DMS 273 treated with DMSO at 0.1 percent for 48 hours (cell line): ENCODE measurements at regions not wholly inside any gene's neighbourhood (a gene's known extent, or its start where the extent isn't known, plus 50 kb on each side); places are given as distances from the start of the nearest gene placed in this dataset.

Source experiments
- DNase-seq: peaks from one replicate; lab custom pipeline; 2025; lab: John Stamatoyannopoulos, UW

DNA sequence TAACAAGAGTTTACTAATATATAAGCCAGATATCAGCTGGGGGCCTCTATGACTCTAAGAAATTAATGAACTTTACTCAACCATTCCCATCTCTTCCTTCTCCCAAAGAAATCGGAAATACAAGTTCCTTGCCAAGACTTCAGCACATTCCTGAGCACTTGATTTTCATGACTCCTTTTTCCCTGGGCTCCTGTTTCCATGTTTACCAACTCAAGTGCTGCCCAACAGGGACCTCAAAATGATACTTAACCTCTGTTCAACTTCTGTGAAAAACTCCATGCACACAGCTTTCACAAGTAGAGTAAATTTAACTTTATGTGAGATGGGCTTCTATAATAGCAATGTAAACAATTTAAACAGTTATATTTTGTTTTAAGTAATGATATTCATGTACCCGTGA, 315.8 kb upstream of the CDIN1 start:
- DNase-seq = no peak

DNA sequence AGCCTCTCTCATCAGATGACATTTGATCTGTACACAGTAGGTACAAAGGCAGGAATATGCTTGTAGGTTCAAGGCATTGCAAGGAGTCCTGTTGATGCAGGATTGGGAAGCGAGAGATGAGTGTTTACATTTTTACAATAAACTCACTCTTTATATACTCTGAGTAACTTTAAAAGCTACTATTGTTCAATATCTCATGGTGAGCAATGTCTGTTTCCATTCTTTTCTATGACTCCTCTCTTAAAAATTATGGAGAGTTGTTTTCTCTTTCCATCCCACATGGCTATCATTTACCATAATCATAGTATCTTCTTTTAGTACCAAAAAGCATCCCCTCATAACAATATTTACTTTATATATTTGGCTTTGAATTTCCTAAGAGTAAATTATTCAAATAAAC, 314.0 kb upstream of the CDIN1 start:
- no peak for DNase-seq

DNA sequence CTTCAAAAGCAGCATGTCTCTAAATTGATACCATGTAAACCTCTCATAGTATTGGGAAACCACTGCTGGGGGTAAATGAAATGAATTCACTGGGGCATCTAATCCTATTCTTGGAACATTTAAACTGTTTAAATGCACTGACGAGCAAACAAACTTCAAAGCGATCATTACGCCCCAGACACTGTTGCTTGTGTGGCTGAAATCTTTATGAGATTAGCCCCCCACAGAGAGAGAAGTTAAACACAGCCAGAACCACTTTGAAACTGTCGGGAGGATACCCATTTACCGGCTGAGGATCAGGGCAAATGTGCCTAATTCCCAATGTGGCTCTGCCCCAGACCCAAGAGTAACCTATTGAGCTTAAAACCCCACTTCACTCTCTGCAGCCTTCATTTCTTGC, 308.4 kb upstream of the CDIN1 start:
- no peak for DNase-seq

DNA sequence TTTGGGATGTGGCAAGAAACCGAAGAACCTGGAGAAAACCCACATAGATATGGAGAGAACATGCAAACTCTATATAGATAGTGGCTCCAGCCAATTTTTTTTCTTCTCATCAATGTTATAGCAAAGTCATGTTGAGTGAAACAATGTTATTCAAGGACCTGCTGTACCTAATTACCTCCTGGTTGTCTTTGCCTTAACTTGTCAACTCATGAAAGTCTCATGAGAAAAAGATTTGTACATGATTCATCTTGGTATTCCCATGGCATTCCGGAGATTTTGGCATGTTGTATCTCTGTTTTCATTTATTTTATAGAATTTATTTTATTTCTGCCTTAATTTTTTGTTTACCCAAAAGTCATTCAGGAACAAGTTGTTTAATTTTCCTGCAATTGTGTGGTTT, 303.8 kb upstream of the CDIN1 start:
- DNase-seq = no peak

DNA sequence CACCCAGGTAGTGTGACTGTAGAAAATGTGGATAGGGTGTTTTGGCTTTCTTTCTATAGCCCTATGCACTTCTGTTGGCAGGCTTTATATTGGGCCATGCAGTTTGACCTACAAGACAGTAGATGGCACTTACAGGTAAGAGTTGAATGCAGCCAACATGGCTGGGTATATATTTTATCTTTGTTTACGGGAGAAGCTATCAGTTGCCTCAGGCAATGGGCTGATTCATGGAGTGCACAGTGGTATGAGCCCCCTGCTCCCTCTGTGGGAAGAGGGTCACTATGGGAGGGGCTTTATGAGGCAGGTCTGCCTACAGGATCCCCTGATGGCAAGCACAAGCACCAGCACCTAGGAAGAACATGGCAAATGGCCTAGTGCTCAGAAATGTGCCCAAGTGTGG, 301.2 kb upstream of the CDIN1 start:
- DNase-seq = no peak

DNA sequence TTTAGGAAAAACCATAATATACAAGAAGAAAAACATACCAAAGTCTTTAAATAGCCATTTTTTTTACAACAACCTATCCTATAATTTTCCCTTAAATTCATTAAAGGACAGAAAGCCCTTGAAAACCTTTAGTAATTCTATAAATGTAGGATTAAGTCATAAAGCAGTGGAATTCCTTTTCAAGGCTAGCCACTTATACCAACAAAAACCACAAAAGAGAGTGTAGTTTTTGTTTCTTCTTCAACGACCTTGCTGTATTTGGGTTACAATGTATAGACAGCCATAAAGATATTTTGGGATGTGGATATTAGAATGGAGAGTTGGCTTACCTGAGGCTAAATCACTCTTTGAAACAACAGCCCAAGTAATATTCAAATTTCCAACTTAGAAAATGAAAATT, 296.6 kb upstream of the CDIN1 start:
- no peak for DNase-seq

DNA sequence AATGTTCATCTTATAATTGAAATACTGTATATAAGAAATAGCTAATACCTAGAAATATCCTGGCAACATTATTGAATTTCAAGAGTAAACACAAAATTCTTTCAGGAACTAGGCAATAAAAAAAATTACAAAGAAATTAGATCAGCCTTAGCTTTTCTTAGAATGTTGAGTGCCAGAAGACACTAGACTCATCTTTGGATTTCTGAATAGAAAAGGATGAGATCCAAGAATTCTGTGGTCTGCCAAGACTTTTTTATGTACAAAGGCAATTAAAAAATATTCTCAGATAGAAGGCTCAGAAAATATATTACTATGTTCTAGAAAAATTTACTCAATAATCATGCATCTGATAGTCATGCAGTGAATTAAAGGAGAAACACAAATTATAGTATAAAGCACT, 294.5 kb upstream of the CDIN1 start:
- DNase-seq = no peak

DNA sequence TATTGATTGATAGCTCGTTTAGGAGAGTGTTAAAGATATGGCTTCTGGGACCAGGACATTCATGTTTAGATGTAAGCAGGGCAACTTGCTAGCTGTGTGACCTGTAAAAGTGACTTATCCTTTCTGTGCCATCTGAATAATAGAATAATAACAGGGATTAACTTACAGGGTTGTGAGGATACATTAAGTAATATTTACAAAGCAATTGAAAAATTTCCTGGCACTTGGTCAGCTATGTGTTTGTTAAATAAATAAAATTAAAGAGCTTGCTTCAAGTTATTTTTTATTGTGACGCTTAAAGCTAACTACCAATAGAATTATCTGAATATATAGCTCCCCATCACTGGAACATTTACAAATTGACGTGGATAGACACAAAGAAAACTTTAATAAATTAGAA, 287.9 kb upstream of the CDIN1 start:
- DNase-seq = no peak

DNA sequence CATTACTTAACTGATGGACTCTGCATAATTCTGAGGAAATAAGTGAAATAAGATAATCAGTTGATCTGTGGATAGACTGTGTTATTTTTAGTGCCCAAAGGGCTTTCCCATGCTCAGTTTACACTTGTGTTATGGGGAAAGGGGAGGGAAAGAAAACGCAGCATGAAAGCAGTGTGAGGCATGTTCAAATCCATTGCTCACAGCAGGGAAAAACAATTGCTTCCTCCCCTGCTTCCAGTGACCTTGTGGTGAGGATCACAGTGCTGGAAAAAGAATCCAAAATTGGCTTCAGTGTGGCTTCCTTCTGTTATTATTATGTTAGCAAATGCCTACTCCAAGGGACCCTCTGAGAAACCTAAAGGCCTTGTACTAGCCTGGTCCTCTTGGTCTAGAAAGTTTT, 285.1 kb upstream of the CDIN1 start:
- no peak for DNase-seq

DNA sequence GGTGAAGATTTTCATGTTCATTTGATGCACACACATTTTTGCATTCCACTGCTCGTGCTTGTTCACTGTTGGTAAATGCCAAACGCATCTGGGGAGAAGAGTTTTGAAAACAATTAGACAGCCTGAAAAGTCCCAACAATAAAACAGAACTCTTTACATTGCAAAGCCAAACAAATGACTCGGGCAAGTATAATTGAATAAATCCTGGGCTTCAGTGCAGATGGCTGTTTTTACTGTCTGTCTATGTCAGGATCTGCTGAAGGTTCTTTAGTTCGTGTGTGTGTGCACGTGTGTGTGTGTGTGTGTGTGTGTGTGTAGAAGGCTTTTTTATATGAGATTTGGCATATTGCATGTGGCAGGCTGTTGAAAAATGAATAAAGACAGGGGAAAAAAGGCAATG, 277.5 kb upstream of the CDIN1 start:
- no peak for DNase-seq

DNA sequence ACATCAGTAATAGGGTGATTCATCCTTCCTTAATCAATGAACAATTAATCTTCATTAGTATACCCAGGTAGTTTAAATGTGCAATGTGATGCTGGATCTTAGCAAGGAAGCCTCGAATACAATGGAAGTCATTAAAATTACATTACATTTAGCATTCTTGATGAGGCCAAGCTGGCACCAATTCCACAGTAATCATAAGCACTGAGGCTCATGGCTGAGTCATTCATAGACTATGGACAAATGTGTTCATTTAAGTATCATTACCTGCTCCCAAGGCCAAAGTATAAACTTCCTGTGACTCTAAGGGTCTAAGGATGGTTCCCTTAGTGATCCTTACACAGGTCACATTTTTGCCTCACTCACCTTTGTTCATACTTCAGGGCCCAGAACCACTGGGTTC, 266.4 kb upstream of the CDIN1 start:
- no peak for DNase-seq

DNA sequence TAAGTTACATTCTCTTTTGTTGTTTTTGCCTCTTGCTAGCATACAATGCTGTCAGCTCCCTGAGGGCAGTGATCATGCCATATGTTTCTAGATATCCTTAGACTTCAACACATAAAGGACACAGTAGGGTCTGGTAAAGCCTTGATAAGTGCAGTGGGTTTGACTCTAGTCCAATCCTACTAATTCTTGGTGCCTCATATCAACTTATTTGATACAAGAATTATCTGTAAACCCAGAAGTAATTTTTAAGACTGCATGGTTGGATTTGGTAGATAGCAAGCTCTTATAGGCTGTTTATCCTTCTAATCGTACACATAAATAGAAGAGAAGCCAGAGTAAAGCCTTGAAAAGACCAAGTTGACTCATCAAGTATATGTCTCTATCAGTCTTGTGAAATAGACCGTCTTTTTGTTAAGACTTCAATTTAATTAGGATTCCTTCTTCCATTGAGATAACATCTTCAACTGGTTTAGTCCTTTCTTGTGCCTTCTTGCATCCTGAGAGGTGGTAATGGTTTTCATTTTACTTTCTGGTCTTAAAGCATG, 265.6 kb upstream of the CDIN1 start:
- DNase-seq = no peak

DNA sequence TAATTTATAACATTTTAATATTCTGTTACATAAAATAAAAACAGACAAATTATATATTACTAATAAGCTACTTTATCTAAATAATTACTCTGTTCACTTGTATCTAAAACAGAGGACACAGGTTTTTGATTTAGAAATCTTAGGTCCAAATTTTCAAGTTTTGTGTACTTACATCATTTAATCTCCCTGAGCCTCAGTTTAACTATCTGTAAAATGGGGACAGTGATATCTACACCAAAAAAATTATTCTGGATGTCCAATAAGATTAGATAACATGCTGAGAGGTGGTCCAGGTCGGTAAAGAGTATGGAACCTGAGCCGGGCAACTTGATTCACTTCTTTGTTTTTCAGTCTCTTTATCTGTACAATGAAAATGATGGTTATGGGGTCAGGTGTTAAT, 263.8 kb upstream of the CDIN1 start:
- DNase-seq = no peak

DNA sequence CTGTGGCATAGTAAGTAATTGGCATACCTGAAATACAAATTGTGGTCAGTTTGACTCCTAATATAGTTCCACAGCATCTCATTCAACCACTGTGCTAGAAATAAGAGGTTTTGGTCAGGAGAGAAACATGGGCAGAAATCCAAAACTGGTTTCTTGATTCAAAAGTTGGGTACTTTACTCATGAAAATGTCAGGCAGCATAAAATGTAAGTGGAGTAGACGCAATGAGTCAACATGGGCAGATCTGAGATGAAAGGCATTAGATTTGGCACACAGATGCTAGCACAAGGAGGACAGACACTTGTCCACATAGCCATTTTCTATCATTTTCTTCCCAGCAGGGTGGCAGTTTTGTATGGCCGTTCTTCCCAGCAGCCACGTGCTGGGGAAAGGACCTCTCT, 255.8 kb upstream of the CDIN1 start:
- DNase-seq = no peak

DNA sequence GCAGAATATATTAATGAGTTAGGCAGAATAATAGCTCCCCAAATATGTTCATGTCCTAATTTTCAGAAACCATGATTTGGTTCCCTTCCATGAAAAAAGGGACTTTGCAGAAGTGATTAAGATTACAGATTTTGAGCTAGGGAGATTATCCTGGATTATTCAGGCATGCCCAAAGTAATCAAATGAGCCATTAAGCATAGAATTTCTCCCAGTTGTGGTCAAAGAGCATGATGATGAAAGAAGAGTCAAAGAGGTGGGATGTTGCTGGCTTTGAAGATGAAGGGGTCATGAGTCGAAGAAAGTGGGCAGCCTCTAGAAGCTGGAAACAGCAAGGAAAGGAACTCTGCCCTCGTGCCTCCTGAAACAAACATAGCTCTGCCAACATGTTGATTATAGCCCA, 254.2 kb upstream of the CDIN1 start:
- DNase-seq = no peak

DNA sequence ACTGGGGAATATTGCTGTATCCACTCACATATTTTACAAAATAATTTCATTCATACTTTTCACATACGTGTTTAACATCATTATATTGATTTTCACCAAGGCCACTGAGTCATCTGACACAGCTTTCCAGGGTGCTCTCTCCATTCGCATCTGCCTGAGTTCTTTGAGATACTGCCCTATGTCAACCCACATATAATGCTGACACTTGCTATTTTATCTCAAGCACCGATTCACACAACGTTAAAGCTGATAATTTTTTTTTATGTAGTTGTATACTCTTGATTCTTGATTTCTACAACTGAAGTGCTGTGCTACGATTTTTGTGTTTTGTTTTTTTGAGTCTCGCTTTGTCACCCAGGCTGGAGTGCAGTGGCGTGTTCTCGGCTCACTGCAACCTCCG, 249.8 kb upstream of the CDIN1 start:
- DNase-seq = no peak

DNA sequence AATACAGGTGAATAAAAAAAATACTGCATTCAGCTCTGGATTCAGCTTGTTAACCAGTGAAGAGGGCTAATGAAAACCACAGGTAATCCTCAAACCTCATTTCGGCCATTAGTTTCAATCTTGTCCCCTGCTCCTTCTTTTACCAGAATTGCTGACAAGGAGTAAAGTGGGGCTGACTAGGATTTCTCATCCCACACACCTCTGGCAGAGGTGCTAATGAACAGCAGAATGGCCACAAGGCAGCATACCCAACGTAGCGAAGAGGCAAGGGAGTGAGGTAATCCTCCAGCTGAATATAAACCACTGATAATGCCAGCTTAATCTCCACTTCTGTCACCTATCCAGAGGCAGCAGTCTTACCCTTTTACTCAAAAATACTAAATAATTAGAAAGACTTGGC, 248.8 kb upstream of the CDIN1 start:
- no peak for DNase-seq

DNA sequence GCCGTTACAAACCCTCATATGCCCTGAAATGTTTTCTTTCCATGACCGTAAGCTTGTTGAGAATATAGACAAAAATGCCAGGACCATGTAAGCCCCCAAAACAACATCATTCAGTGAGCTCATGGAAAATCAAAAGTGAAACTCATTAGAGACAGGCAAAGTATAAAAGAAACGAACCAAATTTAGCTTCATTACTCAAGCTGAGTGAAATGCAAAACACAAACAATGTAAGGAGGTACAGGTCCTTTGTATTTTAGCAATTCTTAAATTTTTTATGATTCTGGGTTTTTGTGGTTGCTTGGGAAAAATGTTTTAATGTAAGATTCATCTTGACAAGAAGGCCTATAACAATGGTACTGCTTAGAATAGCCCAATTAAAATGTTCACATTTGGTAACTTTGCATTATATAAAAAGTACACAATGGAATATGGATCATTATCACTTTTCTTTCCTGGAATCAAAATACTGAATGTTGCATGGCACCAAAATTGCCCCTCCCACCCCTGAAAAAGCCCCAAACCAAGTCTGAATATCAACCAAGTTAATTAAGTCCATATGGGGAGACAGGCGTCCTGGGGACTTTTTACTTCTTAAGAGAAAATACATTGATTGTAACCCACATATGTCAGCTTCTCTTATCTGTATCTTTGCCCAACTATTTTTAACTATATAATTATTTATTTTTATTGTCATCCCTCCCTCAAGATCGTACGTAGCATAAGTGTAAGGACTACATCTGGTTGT, 247.7 kb upstream of the CDIN1 start:
- no peak for DNase-seq

DNA sequence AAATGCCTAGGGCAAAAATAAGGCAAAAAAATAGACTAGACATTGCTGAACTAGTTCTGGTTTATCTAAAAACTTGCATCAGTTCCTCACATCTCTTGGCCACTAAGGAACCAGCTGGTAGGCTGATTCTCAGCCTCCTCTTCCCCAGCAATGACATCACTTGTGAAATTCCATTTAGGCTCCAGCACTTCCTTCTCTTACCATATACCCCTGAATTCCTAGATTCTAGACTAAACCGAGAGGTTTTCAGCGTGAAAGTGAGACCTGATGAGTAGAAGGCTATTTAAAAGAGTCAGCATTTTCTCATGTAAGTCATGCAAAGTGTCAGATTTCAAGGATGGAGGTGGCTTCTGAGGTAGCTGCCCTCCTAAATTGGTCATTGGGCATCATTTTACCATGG, 247.1 kb upstream of the CDIN1 start:
- DNase-seq = no peak

DNA sequence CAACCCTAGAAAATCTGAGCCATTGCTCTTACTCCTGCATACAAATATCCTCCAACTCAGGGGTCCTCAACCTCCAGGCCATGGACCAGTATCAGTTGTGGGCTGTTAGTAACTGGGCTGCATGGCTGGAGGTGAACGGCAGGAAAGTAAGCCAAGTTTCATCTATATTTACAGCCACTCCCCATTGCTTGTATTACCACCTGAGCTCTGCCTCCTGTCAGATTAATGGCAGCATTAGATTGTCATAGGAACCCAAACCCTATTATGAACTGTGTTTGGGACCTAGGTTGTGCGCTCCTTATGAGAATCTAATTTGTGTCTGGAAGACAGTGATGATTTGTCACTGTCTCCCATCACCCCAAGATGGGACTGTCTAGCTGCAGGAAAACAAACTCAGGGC, 246.5 kb upstream of the CDIN1 start:
- DNase-seq = no peak

DNA sequence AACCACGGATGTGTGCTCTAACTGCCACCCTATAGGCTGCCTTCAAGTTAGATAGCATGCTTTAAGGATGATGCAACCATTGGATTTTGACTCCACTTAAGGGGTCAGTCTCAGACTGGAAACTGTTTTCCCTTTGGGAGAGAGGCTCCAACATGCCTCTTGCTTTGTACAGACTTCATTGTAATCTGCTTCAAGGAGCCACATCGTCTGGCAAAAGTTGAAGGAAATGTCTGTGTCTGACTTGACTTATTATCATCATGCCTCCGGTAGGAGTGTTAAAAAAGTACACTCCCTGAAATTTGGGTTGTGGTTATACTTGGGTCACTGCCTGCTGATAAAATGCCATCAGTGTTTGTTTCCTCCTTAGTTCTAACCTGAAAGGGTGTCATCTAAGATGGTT, 245.4 kb upstream of the CDIN1 start:
- DNase-seq = no peak

DNA sequence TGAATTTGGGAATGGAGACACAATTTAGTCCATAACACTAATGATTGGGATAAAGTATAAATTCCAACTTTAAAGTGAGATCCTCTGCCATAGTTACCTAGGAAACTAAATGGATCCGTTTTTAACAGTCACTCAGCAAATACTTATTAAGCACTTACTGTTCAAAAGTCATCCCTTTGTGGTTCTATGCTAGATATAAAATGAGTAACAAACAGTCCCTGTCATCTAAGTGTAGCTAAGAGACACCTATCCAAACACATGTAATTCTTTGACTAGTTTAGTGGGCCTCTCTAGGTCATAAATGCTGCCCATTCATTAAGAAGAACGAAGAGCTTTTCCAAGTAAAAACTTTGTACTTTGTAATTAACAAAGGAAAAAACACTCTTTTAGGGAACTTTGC, 244.2 kb upstream of the CDIN1 start:
- no peak for DNase-seq

DNA sequence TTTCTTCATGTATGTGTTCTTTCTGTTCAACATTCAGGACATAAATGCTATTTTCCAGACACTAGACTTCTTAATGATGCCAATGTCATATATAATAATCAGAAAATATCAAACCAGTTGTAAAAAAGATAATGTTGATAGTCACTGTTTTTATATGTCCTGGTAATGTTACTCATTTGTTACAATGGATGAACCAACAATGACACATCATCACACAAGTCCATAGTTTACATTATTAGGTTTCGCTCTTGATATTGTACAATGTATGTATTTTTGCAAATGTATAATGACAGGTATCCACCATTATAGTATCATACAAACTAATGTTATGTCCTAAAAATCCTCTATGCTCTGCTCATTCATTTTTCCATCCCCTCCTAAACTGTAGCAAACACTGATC, 243.8 kb upstream of the CDIN1 start:
- no peak for DNase-seq

DNA sequence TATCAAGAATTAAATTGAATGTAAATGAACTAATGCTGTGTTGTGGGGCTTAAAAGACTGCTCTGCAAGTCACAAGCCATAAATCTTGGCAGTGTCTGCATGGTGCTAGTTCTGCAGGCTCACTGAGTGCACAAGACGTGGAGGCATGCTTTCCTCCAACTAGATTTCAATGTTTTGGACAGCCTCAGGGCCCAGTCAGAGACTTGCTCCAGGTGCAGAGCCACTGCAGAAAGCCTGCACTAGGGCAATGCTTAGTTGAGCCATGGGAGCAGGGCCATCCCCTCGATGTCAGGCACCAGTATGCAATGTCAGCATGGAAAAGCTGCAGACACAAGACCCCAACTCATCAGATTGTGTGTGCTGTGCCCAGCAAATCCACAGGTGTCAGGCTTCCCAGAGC, 234.5 kb upstream of the CDIN1 start:
- DNase-seq = no peak
